ENCODE measurements at regions not wholly inside any gene's neighbourhood (a gene's known extent, or its start where the extent isn't known, plus 50 kb on each side); places are given as distances from the start of the nearest gene placed in this dataset.
"Not testable (repeated sequence)": the region's sequence is repeated elsewhere in the genome, so short reads cannot be mapped to it uniquely, and the experiment has no call there.

- no peak for TF ChIP-seq CTCF (IDR thresholded peaks at IDR 0.05)
- ATAC-seq (ENCODE audit: low FRiP score), result no peak
- DNase-seq (ENCODE audit: low spot score), result no peak
These were observed 1084.3 kb upstream of the GJE1 start for GRCh38 chr6:141048451-141048850.

GRCh38 chr6:141046496-141046895 lies 1086.2 kb upstream of the GJE1 start:
- not testable (repeated sequence) for ATAC-seq (ENCODE audit: low FRiP score); DNase-seq (ENCODE audit: low spot score)

- TF ChIP-seq CTCF (IDR thresholded peaks at IDR 0.05), result no peak
- ATAC-seq (ENCODE audit: low FRiP score) (no peak), DNase-seq (ENCODE audit: low spot score) (no peak)
These were observed 1091.1 kb upstream of the GJE1 start for GRCh38 chr6:141041596-141042087.

- DNase-seq (ENCODE audit: low spot score) (no peak), ATAC-seq (ENCODE audit: low FRiP score) (no peak)
- TF ChIP-seq CTCF (IDR thresholded peaks at IDR 0.05), result no peak
These were observed 1097.2 kb upstream of the GJE1 start for GRCh38 chr6:141035312-141036200.

- TF ChIP-seq CTCF (IDR thresholded peaks at IDR 0.05), result no peak
- no peak for ATAC-seq (ENCODE audit: low FRiP score)
- DNase-seq (ENCODE audit: low spot score), result no peak
These were observed 1099.6 kb upstream of the GJE1 start for GRCh38 chr6:141033101-141033500.

- no peak for TF ChIP-seq CTCF (IDR thresholded peaks at IDR 0.05)
- ATAC-seq (ENCODE audit: low FRiP score) (no peak), DNase-seq (ENCODE audit: low spot score) (no peak)
These were observed 1102.8 kb upstream of the GJE1 start for GRCh38 chr6:141029908-141030307.

- no peak for TF ChIP-seq CTCF (IDR thresholded peaks at IDR 0.05)
- no peak for ATAC-seq (ENCODE audit: low FRiP score)
- DNase-seq (ENCODE audit: low spot score), result no peak
These were observed 1103.9 kb upstream of the GJE1 start for GRCh38 chr6:141028791-141029280.
